AG04450 (cell line): ENCODE measurements at regions not wholly inside any gene's neighbourhood (a gene's known extent, or its start where the extent isn't known, plus 50 kb on each side); places are given as distances from the start of the nearest gene placed in this dataset.

Experiments
- CTCF ChIA-PET: fragments of 300-600, 350-600 bp; formaldehyde crosslinking; extraction: SDS; loops from one replicate; lab custom pipeline; 2022; ENCODE audit warnings: antibody characterized with exemption, inconsistent platforms; lab: Charles Lee
- POLR2A ChIA-PET: fragments of 350-600 bp; formaldehyde crosslinking; extraction: SDS; loops from one replicate; lab custom pipeline; 2021; ENCODE audit warnings: antibody characterized with exemption, inconsistent platforms; lab: Yijun Ruan, JAX
- DNase-seq: peaks from one replicate; pipeline ENCODE4 v3.0.0-alpha.2; 2011; ENCODE audit warnings: low read depth, low spot score
- H3K27ac ChIP-seq: one replicate; pipeline ENCODE4 v1.5.1; 2012; ENCODE audit warnings: low read depth, low read length, control low read depth
- H3K27me3 ChIP-seq: one replicate; pipeline ENCODE4 v1.6.0; 2012; ENCODE audit warnings: low read length; ENCODE audit not compliant: control insufficient read depth, insufficient read depth
- H3K4me3 ChIP-seq: 2 replicates; pipeline ENCODE4 v1.5.1; 2011; ENCODE audit warnings: mild to moderate bottlenecking, low read depth, low read length, control low read depth
- H3K9me3 ChIP-seq: 2 replicates; pipeline ENCODE4 v1.5.1; 2012; ENCODE audit warnings: low read length; ENCODE audit not compliant: control insufficient read depth, insufficient read depth
- CTCF ChIP-seq: IDR thresholded peaks from 2 replicates; pipeline ENCODE4 v1.5.1; 2011; ENCODE audit warnings: low read depth, low read length, control low read depth, inconsistent platforms

GRCh38 chr14:34338056-34338455 is 124.0 kb downstream of the SPTSSA start:
- TF ChIP-seq CTCF: no peak
- Histone ChIP-seq H3K4me3 (no peak overlapping the region), H3K27ac (no peak overlapping the region), H3K27me3 (no peaks in the 10 kb centered on the region), H3K9me3 (no peaks in the 10 kb centered on the region)
- POLR2A ChIA-PET: interaction anchor here (0.5 to 0.7 kb wide), 2 partner anchors 123 to 186 kb away, joined by 4 to 6 read pairs; no protein-coding TSS in a partner anchor
- CTCF ChIA-PET: interaction anchor here (3.1 kb wide), 1 partner anchor 14 kb away, joined by 28 read pairs; no protein-coding TSS in a partner anchor
- DNase-seq: no peak

GRCh38 chr14:34336501-34336900 is 125.5 kb downstream of the SPTSSA start:
- POLR2A ChIA-PET: no interaction called here
- CTCF ChIA-PET: interaction anchor here (3.1 kb wide), 1 partner anchor 12 kb away, joined by 28 read pairs; no protein-coding TSS in a partner anchor
- Histone ChIP-seq H3K27me3 (no peaks in the 10 kb centered on the region), H3K27ac (no peak overlapping the region), H3K9me3 (peaks cover 4% of the 10 kb centered on the region; the same call in 1 of the 2 replicates), H3K4me3 (no peak overlapping the region)
- no peak for TF ChIP-seq CTCF
- no peak for DNase-seq

GRCh38 chr14:34335968-34336367 is 126.1 kb downstream of the SPTSSA start:
- POLR2A ChIA-PET: no interaction called here
- no peak for DNase-seq
- Histone ChIP-seq H3K27ac (no peak overlapping the region), H3K27me3 (no peaks in the 10 kb centered on the region), H3K4me3 (no peak overlapping the region), H3K9me3 (peaks cover 4% of the 10 kb centered on the region; the same call in 1 of the 2 replicates)
- TF ChIP-seq CTCF: no peak
- CTCF ChIA-PET: interaction anchor here (3.1 kb wide), 1 partner anchor 12 kb away, joined by 28 read pairs; no protein-coding TSS in a partner anchor

- POLR2A ChIA-PET: no interaction called here
Observed at GRCh38 chr14:34334329-34334728, 127.7 kb downstream of the SPTSSA start.

More at GRCh38 chr14:34334329-34334728, 127.7 kb downstream of the SPTSSA start:
- CTCF ChIA-PET: interaction anchor here (1.0 to 1.2 kb wide), 3 partner anchors 9 to 11 kb away, joined by 3 to 5 read pairs (median 3); no protein-coding TSS in a partner anchor
- Histone ChIP-seq H3K27ac (no peak overlapping the region), H3K9me3 (peaks cover 4% of the 10 kb centered on the region; the same call in 1 of the 2 replicates), H3K4me3 (no peak overlapping the region), H3K27me3 (no peaks in the 10 kb centered on the region)
- TF ChIP-seq CTCF: no peak
- DNase-seq: no peak
